Stimulated activated CD8-positive, alpha-beta memory T cell treated with anti-CD3 and anti-CD28 coated beads, Interleukin-15, amount 100 ng/mL, for 24 hours (primary cell): ENCODE measurements at regions not wholly inside any gene's neighbourhood (a gene's known extent, or its start where the extent isn't known, plus 50 kb on each side); places are given as distances from the start of the nearest gene placed in this dataset.
A peak's percentile ranks its signal among the peaks of the same experiment; 100 is the strongest.

ENCODE experiments used
- DNase-seq: peaks from one replicate; pipeline ENCODE4 v3.0.0-alpha.2; 2020; ENCODE audit warnings: low read depth

GRCh38 chr13:72230131-72230530, 363.1 kb upstream of the DACH1 start:
- DNase-seq = no peak

- DNase-seq = no peak
These were observed 362.1 kb upstream of the DACH1 start for GRCh38 chr13:72229067-72229466.

GRCh38 chr13:72221276-72221962, 354.4 kb upstream of the DACH1 start:
- peak; percentile 0 for DNase-seq

- DNase-seq = no peak
These were observed 352.0 kb upstream of the DACH1 start for GRCh38 chr13:72218966-72219365.

GRCh38 chr13:72217142-72217541, 350.1 kb upstream of the DACH1 start:
- no peak for DNase-seq

- DNase-seq = no peak
These were observed 341.2 kb upstream of the DACH1 start for GRCh38 chr13:72208112-72208645.

GRCh38 chr13:72205773-72206172, 338.8 kb upstream of the DACH1 start:
- DNase-seq = no peak

- no peak for DNase-seq
These were observed 337.3 kb upstream of the DACH1 start for GRCh38 chr13:72204291-72204690.

GRCh38 chr13:72201726-72202125, 334.7 kb upstream of the DACH1 start:
- DNase-seq = no peak

- DNase-seq = no peak
These were observed 332.6 kb upstream of the DACH1 start for GRCh38 chr13:72199640-72200039.

- no peak for DNase-seq
These were observed 332.1 kb upstream of the DACH1 start for GRCh38 chr13:72198967-72199560.

- no peak for DNase-seq
These were observed 331.0 kb upstream of the DACH1 start for GRCh38 chr13:72198042-72198441.

- DNase-seq = no peak
These were observed 328.2 kb upstream of the DACH1 start for GRCh38 chr13:72195044-72195704.

- DNase-seq = no peak
These were observed 327.5 kb upstream of the DACH1 start for GRCh38 chr13:72194523-72194922.

- no peak for DNase-seq
These were observed 319.9 kb upstream of the DACH1 start for GRCh38 chr13:72186730-72187422.

- DNase-seq = no peak
These were observed 318.8 kb upstream of the DACH1 start for GRCh38 chr13:72185776-72186175.

GRCh38 chr13:72181661-72182060, 314.7 kb upstream of the DACH1 start:
- no peak for DNase-seq

GRCh38 chr13:72180253-72180952, 313.4 kb upstream of the DACH1 start:
- DNase-seq = no peak

GRCh38 chr13:72174549-72174948, 307.5 kb upstream of the DACH1 start:
- DNase-seq = no peak

- DNase-seq = no peak
These were observed 303.6 kb upstream of the DACH1 start for GRCh38 chr13:72170571-72170970.

GRCh38 chr13:72168126-72168855, 301.3 kb upstream of the DACH1 start:
- no peak for DNase-seq
